ENCODE measurements at regions not wholly inside any gene's neighbourhood (a gene's known extent, or its start where the extent isn't known, plus 50 kb on each side); places are given as distances from the start of the nearest gene placed in this dataset.

- Histone ChIP-seq H3K4me2 (ENCODE audit: low read length) (no peak overlapping the region; the same call in 1 of the 2 replicates), H3K9me2 (ENCODE audit: insufficient read depth) (no peaks in the 10 kb centered on the region), H3K4me1 (ENCODE audit: control insufficient read depth in 1 of 2, insufficient read depth in 2 of 2, low read length in 2 of 2) (peaks cover 0 to 3% of the 10 kb centered on the region in 2 experiments; a peak in 1 of 4 replicates), H3K9ac (ENCODE audit: low read length) (no peak overlapping the region), H4K20me1 (ENCODE audit: insufficient read depth) (no peaks in the 10 kb centered on the region), H3K9me3 (ENCODE audit: control insufficient read depth in 1 of 2, insufficient read depth in 1 of 2, low read depth in 1 of 2, low read length in 2 of 2) (no peaks in the 10 kb centered on the region), H3K79me2 (ENCODE audit: insufficient read depth, low read length) (no peaks in the 10 kb centered on the region), H3K36me3 (ENCODE audit: control insufficient read depth in 1 of 2, insufficient read depth in 2 of 2, low read length in 2 of 2) (no peaks in the 10 kb centered on the region), H3K27ac (ENCODE audit: low read depth, low read length) (no peak overlapping the region), H3K27me3 (ENCODE audit: insufficient read depth, low read length) (no peaks in the 10 kb centered on the region), H2AFZ (ENCODE audit: low read depth, low read length, poor library complexity, severe bottlenecking) (peak overlapping the region; percentile 93), H3K4me3 (replicated peaks in 1 of 2; ENCODE audit: low read depth in 1 of 2, low read length in 2 of 2) (no peak overlapping the region)
- BruUV-seq (replicated peaks), result no TSS peak
- TF ChIP-seq SIN3A (IDR thresholded peaks at IDR 0.05; ENCODE audit: low read depth) (0 out of 2 replicates have a peak, but pooled peaks have one; percentile 24), MAX (IDR thresholded peaks at IDR 0.05) (peak; percentile 5; the same call in 1 of the 2 replicates)
- TF ChIP-seq, protein P1, sequence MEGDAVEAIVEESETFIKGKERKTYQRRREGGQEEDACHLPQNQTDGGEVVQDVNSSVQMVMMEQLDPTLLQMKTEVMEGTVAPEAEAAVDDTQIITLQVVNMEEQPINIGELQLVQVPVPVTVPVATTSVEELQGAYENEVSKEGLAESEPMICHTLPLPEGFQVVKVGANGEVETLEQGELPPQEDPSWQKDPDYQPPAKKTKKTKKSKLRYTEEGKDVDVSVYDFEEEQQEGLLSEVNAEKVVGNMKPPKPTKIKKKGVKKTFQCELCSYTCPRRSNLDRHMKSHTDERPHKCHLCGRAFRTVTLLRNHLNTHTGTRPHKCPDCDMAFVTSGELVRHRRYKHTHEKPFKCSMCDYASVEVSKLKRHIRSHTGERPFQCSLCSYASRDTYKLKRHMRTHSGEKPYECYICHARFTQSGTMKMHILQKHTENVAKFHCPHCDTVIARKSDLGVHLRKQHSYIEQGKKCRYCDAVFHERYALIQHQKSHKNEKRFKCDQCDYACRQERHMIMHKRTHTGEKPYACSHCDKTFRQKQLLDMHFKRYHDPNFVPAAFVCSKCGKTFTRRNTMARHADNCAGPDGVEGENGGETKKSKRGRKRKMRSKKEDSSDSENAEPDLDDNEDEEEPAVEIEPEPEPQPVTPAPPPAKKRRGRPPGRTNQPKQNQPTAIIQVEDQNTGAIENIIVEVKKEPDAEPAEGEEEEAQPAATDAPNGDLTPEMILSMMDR (IDR thresholded peaks at IDR 0.05 in 2 of 3, conservative IDR thresholded peaks at IDR 0.05 in 1 of 3; ENCODE audit: borderline replicate concordance in 1 of 3, insufficient read depth in 1 of 3, low read depth in 2 of 3, low read length in 2 of 3), result no peak
- DNase-seq (ENCODE audit: low read depth, low spot score), result no peak
- peak; percentile 26 for ATAC-seq
- intact Hi-C loops (cut with micrococcal nuclease), result loop anchor here (1.0 kb wide), 1 partner anchor 169 kb away; no protein-coding TSS in a partner anchor
- CTCF ChIA-PET, result interaction anchor here (1.6 kb wide), 1 partner anchor 304 kb away, joined by 4 read pairs; no protein-coding TSS in a partner anchor
- RAD21 ChIA-PET (ENCODE audit: low non-redundant PET in 1 of 2, low total read pairs in 2 of 2, uncharacterized antibody in 2 of 2, unreplicated experiment in 2 of 2), result no interaction called here
- POLR2A ChIA-PET, result no interaction called here
Observed at GRCh38 chr7:26060733-26061677, 91.0 kb upstream of the NFE2L3 start.

Data from HCT116 (cell line).